OCI-LY7 (cell line): ENCODE measurements at regions not wholly inside any gene's neighbourhood (a gene's known extent, or its start where the extent isn't known, plus 50 kb on each side); places are given as distances from the start of the nearest gene placed in this dataset.

Source experiments
- BruUV-seq: library from RNA; stranded (reverse); fragments of 400-500 nt; replicated peaks from 2 replicates; lab custom pipeline; 2021; lab: Mats Ljungman, UMichigan
- CTCF ChIA-PET: fragments of 300-600 bp; sonication (Branson Sonifier 250); formaldehyde crosslinking; loops from one replicate; lab custom pipeline; 2022; ENCODE audit warnings: antibody characterized with exemption; ENCODE audit not compliant: unreplicated experiment; lab: Charles Lee
- POLR2A ChIA-PET: fragments of 300-600 bp; sonication (Branson Sonifier 250); formaldehyde crosslinking; loops from one replicate; lab custom pipeline; 2022; ENCODE audit warnings: antibody characterized with exemption; lab: Charles Lee
- DNase-seq: peaks from one replicate; pipeline ENCODE4 v3.0.0-alpha.2; 2015; ENCODE audit warnings: low spot score
- H2AFZ ChIP-seq: fragments of 200-600 bp; sonication (generic), shearing (Covaris generic); 2 replicates; pipeline ENCODE4 v1.6.1; 2014; ENCODE audit warnings: mild to moderate bottlenecking, antibody characterized with exemption, low read length, moderate library complexity
- H3K27ac ChIP-seq: fragments of 200-600 bp; sonication (generic); 2 replicates; pipeline ENCODE4 v1.5.1; 2014; ENCODE audit warnings: mixed run types, low read depth, mild to moderate bottlenecking, moderate library complexity, low read length, inconsistent platforms; ENCODE audit not compliant: poor library complexity, severe bottlenecking
- H3K36me3 ChIP-seq: fragments of 200-600 bp; sonication (generic); 2 replicates; pipeline ENCODE4 v1.6.1; 2014; ENCODE audit warnings: mild to moderate bottlenecking, antibody characterized with exemption, low read length, moderate library complexity, mixed read lengths; ENCODE audit not compliant: insufficient read depth
- H3K4me1 ChIP-seq: fragments of 200-600 bp; sonication (generic); 2 replicates; pipeline ENCODE4 v1.5.1; 2014; ENCODE audit warnings: mild to moderate bottlenecking, low read length; ENCODE audit not compliant: insufficient read depth, poor library complexity, severe bottlenecking
- H3K4me2 ChIP-seq: fragments of 200-600 bp; sonication (generic); 2 replicates; pipeline ENCODE4 v1.6.1; 2014; ENCODE audit warnings: mild to moderate bottlenecking, low read length
- H3K4me3 ChIP-seq: fragments of 200-600 bp; sonication (generic); 2 replicates; pipeline ENCODE4 v1.5.1; 2014; ENCODE audit warnings: mild to moderate bottlenecking, low read depth, low read length; ENCODE audit not compliant: poor library complexity, severe bottlenecking
- H3K79me2 ChIP-seq: fragments of 200-600 bp; sonication (generic); 2 replicates; pipeline ENCODE4 v1.6.1; 2016; ENCODE audit warnings: low read depth, mild to moderate bottlenecking, low read length, moderate library complexity, mixed read lengths; ENCODE audit not compliant: insufficient read depth
- H3K9me2 ChIP-seq: fragments of 200-600 bp; sonication (generic); 2 replicates; pipeline ENCODE4 v1.6.1; 2016; ENCODE audit warnings: mild to moderate bottlenecking, low read length, mixed read lengths; ENCODE audit not compliant: insufficient read depth
- H3K9me3 ChIP-seq: fragments of 200-600 bp; sonication (generic); 2 replicates; pipeline ENCODE4 v1.6.1; 2014; ENCODE audit warnings: mild to moderate bottlenecking, mixed run types, low read length, mixed read lengths
- H4K20me1 ChIP-seq: fragments of 200-600 bp; sonication (generic); 2 replicates; pipeline ENCODE4 v1.6.1; 2014; ENCODE audit warnings: mild to moderate bottlenecking, antibody characterized with exemption, low read length, moderate library complexity, mixed read lengths; ENCODE audit not compliant: insufficient read depth
- CTCF ChIP-seq: fragments of 200-600 bp; sonication (generic); conservative IDR thresholded peaks from 2 replicates; pipeline ENCODE4 v1.5.1; 2014; ENCODE audit warnings: mild to moderate bottlenecking, antibody characterized with exemption, low read length, moderate library complexity, mixed read lengths
- EZH2phosphoT487 ChIP-seq: fragments of 200-600 bp; sonication (generic); IDR thresholded peaks from 2 replicates; pipeline ENCODE4 v1.6.1; 2018; ENCODE audit warnings: low read depth, borderline replicate concordance, mild to moderate bottlenecking, mixed run types, antibody characterized with exemption, low read length, moderate library complexity, mixed read lengths
- intact Hi-C: fragments of 100-400 bp; cut with micrococcal nuclease; formaldehyde crosslinking; loops from one replicate; pipeline ENCODE4 v1.10.0; 2022; ENCODE audit not compliant: unreplicated experiment

- Histone ChIP-seq H3K4me1 (no peaks in the 10 kb centered on the region), H4K20me1 (no peaks in the 10 kb centered on the region), H3K4me2 (no peak overlapping the region), H3K9me2 (no peaks in the 10 kb centered on the region), H3K27ac (no peak overlapping the region), H3K79me2 (no peaks in the 10 kb centered on the region), H2AFZ (no peak overlapping the region), H3K4me3 (no peak overlapping the region), H3K9me3 (no peaks in the 10 kb centered on the region), H3K36me3 (no peaks in the 10 kb centered on the region)
- intact Hi-C loops: no loop called here
- no peak for DNase-seq
- ChIA-PET CTCF (no interaction called here), POLR2A (no interaction called here)
- BruUV-seq: no TSS peak
- no peak for TF ChIP-seq EZH2phosphoT487
- TF ChIP-seq CTCF: no peak
Measured at GRCh38 chr10:131683941-131684340, 216.9 kb upstream of the PPP2R2D start.

- DNase-seq: no peak
- ChIA-PET POLR2A (no interaction called here), CTCF (no interaction called here)
- intact Hi-C loops: no loop called here
- no peaks in the 10 kb centered on the region for H3K4me1 ChIP-seq
- no peak overlapping the region for H3K4me3 ChIP-seq
- no peak overlapping the region for H3K27ac ChIP-seq
- no peaks in the 10 kb centered on the region for H4K20me1 ChIP-seq
- H3K79me2 ChIP-seq: no peaks in the 10 kb centered on the region
- H3K9me2 ChIP-seq: no peaks in the 10 kb centered on the region
- H3K9me3 ChIP-seq: no peaks in the 10 kb centered on the region
- H3K36me3 ChIP-seq: no peaks in the 10 kb centered on the region
- no peak overlapping the region for H2AFZ ChIP-seq
- H3K4me2 ChIP-seq: no peak overlapping the region
- TF ChIP-seq CTCF (no peak), EZH2phosphoT487 (no peak)
- BruUV-seq: no TSS peak
Measured at GRCh38 chr10:131685007-131685406, 215.8 kb upstream of the PPP2R2D start.

- Histone ChIP-seq H3K27ac (no peak overlapping the region), H4K20me1 (no peaks in the 10 kb centered on the region), H3K4me2 (no peak overlapping the region), H3K9me2 (no peaks in the 10 kb centered on the region), H3K4me1 (no peaks in the 10 kb centered on the region), H3K4me3 (no peak overlapping the region), H3K79me2 (no peaks in the 10 kb centered on the region), H3K9me3 (no peaks in the 10 kb centered on the region), H2AFZ (no peak overlapping the region), H3K36me3 (no peaks in the 10 kb centered on the region)
- no TSS peak for BruUV-seq
- ChIA-PET POLR2A (no interaction called here), CTCF (no interaction called here)
- no peak for TF ChIP-seq EZH2phosphoT487
- no peak for TF ChIP-seq CTCF
- intact Hi-C loops: no loop called here
- DNase-seq: no peak
Measured at GRCh38 chr10:131685576-131685975, 215.2 kb upstream of the PPP2R2D start.
